Kidney epithelial cell (primary cell): ENCODE measurements at regions not wholly inside any gene's neighbourhood (a gene's known extent, or its start where the extent isn't known, plus 50 kb on each side); places are given as distances from the start of the nearest gene placed in this dataset.

Experiments used
- DNase-seq: peaks from one replicate; pipeline ENCODE4 v3.0.0-alpha.2; 2010; ENCODE audit warnings: low read depth
- H3K27me3 ChIP-seq: 2 replicates; pipeline ENCODE4 v1.6.0; 2011; ENCODE audit warnings: low read length; ENCODE audit not compliant: control insufficient read depth, insufficient read depth
- H3K36me3 ChIP-seq: 2 replicates; pipeline ENCODE4 v1.5.1; 2011; ENCODE audit warnings: low read length; ENCODE audit not compliant: control insufficient read depth, insufficient read depth
- H3K4me3 ChIP-seq: 2 replicates; pipeline ENCODE4 v1.5.1; 2011; ENCODE audit warnings: low read depth, mild to moderate bottlenecking, control low read depth, low read length
- CTCF ChIP-seq: IDR thresholded peaks from 2 replicates; pipeline ENCODE4 v1.5.1; 2011; ENCODE audit warnings: mild to moderate bottlenecking, moderate library complexity, low read length, control low read depth, inconsistent platforms; ENCODE audit not compliant: insufficient read depth, poor library complexity, severe bottlenecking

- DNase-seq = no peak
- H3K27me3 ChIP-seq = no peaks in the 10 kb centered on the region
- no peak for TF ChIP-seq CTCF
- H3K36me3 ChIP-seq = no peaks in the 10 kb centered on the region
- no peak overlapping the region for H3K4me3 ChIP-seq
These were observed 142.8 kb upstream of the B3GAT2 start for GRCh38 chr6:71099649-71100048.

- no peak for TF ChIP-seq CTCF
- Histone ChIP-seq H3K27me3 (no peaks in the 10 kb centered on the region), H3K4me3 (no peak overlapping the region), H3K36me3 (no peaks in the 10 kb centered on the region)
- DNase-seq = no peak
These were observed 146.3 kb upstream of the B3GAT2 start for GRCh38 chr6:71103130-71103529.

- H3K4me3 ChIP-seq = no peak overlapping the region
- no peak for DNase-seq
- TF ChIP-seq CTCF = no peak
- H3K27me3 ChIP-seq = no peaks in the 10 kb centered on the region
- no peaks in the 10 kb centered on the region for H3K36me3 ChIP-seq
These were observed 146.8 kb upstream of the B3GAT2 start for GRCh38 chr6:71103641-71104040.

GRCh38 chr6:71106276-71106675, 149.4 kb upstream of the B3GAT2 start:
- H3K4me3 ChIP-seq = no peak overlapping the region
- no peak for DNase-seq
- no peaks in the 10 kb centered on the region for H3K27me3 ChIP-seq
- TF ChIP-seq CTCF = no peak
- H3K36me3 ChIP-seq = no peaks in the 10 kb centered on the region

GRCh38 chr6:71107911-71108420, 151.1 kb upstream of the B3GAT2 start:
- no peak for TF ChIP-seq CTCF
- Histone ChIP-seq H3K36me3 (no peaks in the 10 kb centered on the region), H3K4me3 (no peak overlapping the region), H3K27me3 (no peaks in the 10 kb centered on the region)
- peak; percentile 82 for DNase-seq

- no peak for DNase-seq
- no peak for TF ChIP-seq CTCF
- no peaks in the 10 kb centered on the region for H3K36me3 ChIP-seq
These were observed 157.7 kb upstream of the B3GAT2 start for GRCh38 chr6:71114544-71114943.

More at GRCh38 chr6:71114544-71114943, 157.7 kb upstream of the B3GAT2 start:
- H3K27me3 ChIP-seq = no peaks in the 10 kb centered on the region
- H3K4me3 ChIP-seq = no peak overlapping the region
